ENCODE measurements at regions not wholly inside any gene's neighbourhood (a gene's known extent, or its start where the extent isn't known, plus 50 kb on each side); places are given as distances from the start of the nearest gene placed in this dataset.

GRCh38 chr13:84237143-84237542, 354.9 kb upstream of the SLITRK1 start:
- Histone ChIP-seq H3K79me2 (ENCODE audit: insufficient read depth, low read length) (no peaks in the 10 kb centered on the region), H3K4me2 (ENCODE audit: low read length) (no peak overlapping the region), H2AFZ (ENCODE audit: low read depth, low read length, poor library complexity, severe bottlenecking) (no peak overlapping the region), H3K36me3 (ENCODE audit: control insufficient read depth in 1 of 2, insufficient read depth in 2 of 2, low read length in 2 of 2) (no peaks in the 10 kb centered on the region), H3K27me3 (ENCODE audit: insufficient read depth, low read length) (no peaks in the 10 kb centered on the region), H3K9ac (ENCODE audit: low read length) (no peak overlapping the region), H3K4me3 (replicated peaks in 1 of 2; ENCODE audit: low read depth in 1 of 2, low read length in 2 of 2) (no peak overlapping the region), H3K27ac (ENCODE audit: low read depth, low read length) (no peak overlapping the region), H3K4me1 (ENCODE audit: control insufficient read depth in 1 of 2, insufficient read depth in 2 of 2, low read length in 2 of 2) (no peaks in the 10 kb centered on the region), H3K9me3 (ENCODE audit: control insufficient read depth in 1 of 2, insufficient read depth in 1 of 2, low read depth in 1 of 2, low read length in 2 of 2) (no peaks in the 10 kb centered on the region), H4K20me1 (ENCODE audit: insufficient read depth) (no peaks in the 10 kb centered on the region), H3K9me2 (ENCODE audit: insufficient read depth) (no peaks in the 10 kb centered on the region)
- TF ChIP-seq MAX (IDR thresholded peaks at IDR 0.05) (no peak), TCF7L2 (IDR thresholded peaks at IDR 0.05; ENCODE audit: borderline replicate concordance, extremely low read depth, insufficient read depth, insufficient read length) (no peak), POLR2AphosphoS5 (IDR thresholded peaks at IDR 0.05; ENCODE audit: low read depth, low read length) (no peak), ATF3 (IDR thresholded peaks at IDR 0.05) (no peak)
- DNase-seq (ENCODE audit: low read depth, low spot score) = no peak
- ChIA-PET CTCF (no interaction called here), RAD21 (ENCODE audit: low non-redundant PET in 1 of 2, low total read pairs in 2 of 2, uncharacterized antibody in 2 of 2, unreplicated experiment in 2 of 2) (no interaction called here), POLR2A (no interaction called here)
- ATAC-seq = no peak
- intact Hi-C loops (cut with micrococcal nuclease) = no loop called here
- BruUV-seq (replicated peaks) = no TSS peak

GRCh38 chr13:84234416-84234815, 352.1 kb upstream of the SLITRK1 start:
- Histone ChIP-seq H3K79me2 (ENCODE audit: insufficient read depth, low read length) (no peaks in the 10 kb centered on the region), H3K27ac (ENCODE audit: low read depth, low read length) (no peak overlapping the region), H3K4me3 (replicated peaks in 1 of 2; ENCODE audit: low read depth in 1 of 2, low read length in 2 of 2) (no peak overlapping the region), H3K4me1 (ENCODE audit: control insufficient read depth in 1 of 2, insufficient read depth in 2 of 2, low read length in 2 of 2) (no peaks in the 10 kb centered on the region), H3K9me3 (ENCODE audit: control insufficient read depth in 1 of 2, insufficient read depth in 1 of 2, low read depth in 1 of 2, low read length in 2 of 2) (no peaks in the 10 kb centered on the region), H3K27me3 (ENCODE audit: insufficient read depth, low read length) (no peaks in the 10 kb centered on the region), H3K9ac (ENCODE audit: low read length) (no peak overlapping the region), H3K36me3 (ENCODE audit: control insufficient read depth in 1 of 2, insufficient read depth in 2 of 2, low read length in 2 of 2) (no peaks in the 10 kb centered on the region), H2AFZ (ENCODE audit: low read depth, low read length, poor library complexity, severe bottlenecking) (no peak overlapping the region), H3K9me2 (ENCODE audit: insufficient read depth) (no peaks in the 10 kb centered on the region), H3K4me2 (ENCODE audit: low read length) (no peak overlapping the region), H4K20me1 (ENCODE audit: insufficient read depth) (no peaks in the 10 kb centered on the region)
- DNase-seq (ENCODE audit: low read depth, low spot score) = no peak
- ATAC-seq = no peak
- no TSS peak for BruUV-seq (replicated peaks)
- intact Hi-C loops (cut with micrococcal nuclease) = no loop called here
- RAD21 ChIA-PET (ENCODE audit: low non-redundant PET in 1 of 2, low total read pairs in 2 of 2, uncharacterized antibody in 2 of 2, unreplicated experiment in 2 of 2) = no interaction called here
- POLR2A ChIA-PET = no interaction called here
- TF ChIP-seq SIN3A (IDR thresholded peaks at IDR 0.05; ENCODE audit: low read depth) (no peak), ZFX (IDR thresholded peaks at IDR 0.05) (no peak), EZH2phosphoT487 (IDR thresholded peaks at IDR 0.05; ENCODE audit: borderline replicate concordance) (no peak), FOSL1 (IDR thresholded peaks at IDR 0.05; ENCODE audit: low read depth) (no peak), TCF7L2 (IDR thresholded peaks at IDR 0.05; ENCODE audit: borderline replicate concordance, extremely low read depth, insufficient read depth, insufficient read length) (no peak), POLR2AphosphoS5 (IDR thresholded peaks at IDR 0.05; ENCODE audit: low read depth, low read length) (no peak), REST (IDR thresholded peaks at IDR 0.05; ENCODE audit: low read depth) (no peak), EGR1 (IDR thresholded peaks at IDR 0.05; ENCODE audit: low read depth) (no peak), MAX (IDR thresholded peaks at IDR 0.05) (no peak)
- CTCF ChIA-PET = no interaction called here

All from HCT116 (cell line).